K562 (cell line): ENCODE measurements at regions not wholly inside any gene's neighbourhood (a gene's known extent, or its start where the extent isn't known, plus 50 kb on each side); places are given as distances from the start of the nearest gene placed in this dataset.

ENCODE experiments used
- ATAC-seq: fragments of 200-7000 bp; cut with Tn5 transposase; 3 replicates; pipeline ENCODE4 v1.9.1; 2020; ENCODE audit warnings: moderate library complexity
- BruUV-seq: library from RNA; stranded (reverse); fragments of 400-500 nt; replicated peaks from 2 replicates; lab custom pipeline; 2021; lab: Mats Ljungman, UMichigan
- CTCF ChIA-PET: fragments of 300-600 bp; formaldehyde crosslinking; extraction: SDS; loops from one replicate; lab custom pipeline; 2021; ENCODE audit warnings: low intra/inter-chr PET ratio; lab: Yijun Ruan, JAX
- POLR2A ChIA-PET: fragments of 300-600, 350-650 bp; sonication (Branson Sonifier 250); formaldehyde crosslinking; extraction: SDS; loops from one replicate; lab custom pipeline; 2021; ENCODE audit warnings: antibody characterized with exemption, inconsistent platforms; lab: Yijun Ruan, JAX
- DNase-seq, 4 experiments: peaks; one replicate each; pipeline versions ENCODE4 v3.0.0 to v3.0.0-alpha.2; 2011 to 2018; ENCODE audit warnings: low spot score in 3 of 4, mixed read lengths in 3 of 4; ENCODE audit errors: extremely low read depth in 1 of 4
- FAIRE-seq: peaks from 2 replicates; lab custom pipeline; 2011; peaks lifted over from hg19 to GRCh38; lab: Jason Lieb, UNC
- H2AFZ ChIP-seq: 2 replicates; pipeline ENCODE4 v1.6.0; 2011; ENCODE audit warnings: low read depth, low read length, control low read depth, inconsistent platforms
- H3K27ac ChIP-seq: fragments of 200-600 bp; 3 replicates; pipeline ENCODE4 v1.8.0; 2011; ENCODE audit warnings: low read depth, mild to moderate bottlenecking, control low read depth, inconsistent platforms, low read length, moderate library complexity, mixed read lengths; ENCODE audit errors: extremely low read depth
- H3K27me3 ChIP-seq, 2 experiments: fragments of 300-600 bp in 1 of 2; 2 replicates in 1 of 2; 3 replicates in 1 of 2; pipeline versions ENCODE4 v1.6.0 to v1.8.0; 2011; ENCODE audit warnings: inconsistent platforms in 2 of 2, low read length in 2 of 2, mild to moderate bottlenecking in 1 of 2, mixed read lengths in 1 of 2, moderate library complexity in 1 of 2; ENCODE audit not compliant: control insufficient read depth in 2 of 2, insufficient read depth in 2 of 2
- H3K36me3 ChIP-seq: fragments of 300-600 bp; 3 replicates; pipeline ENCODE4 v1.8.0; 2011; ENCODE audit warnings: mild to moderate bottlenecking, low read length, inconsistent platforms; ENCODE audit not compliant: control insufficient read depth, insufficient read depth
- H3K4me1 ChIP-seq, 2 experiments: fragments of 200-600 bp in 1 of 2; replicated peaks in 1 of 2; 2 replicates in 1 of 2; 3 replicates in 1 of 2; pipeline versions ENCODE4 v1.5.1 to v1.8.0; 2011; ENCODE audit warnings: inconsistent platforms in 2 of 2, low read length in 2 of 2, mild to moderate bottlenecking in 1 of 2, mixed read lengths in 1 of 2, moderate library complexity in 1 of 2; ENCODE audit not compliant: control insufficient read depth in 2 of 2, insufficient read depth in 2 of 2
- H3K4me2 ChIP-seq: 2 replicates; pipeline ENCODE4 v1.6.1; 2011; ENCODE audit warnings: low read length, control low read depth, inconsistent platforms, mixed read lengths; ENCODE audit not compliant: insufficient read depth
- H3K4me3 ChIP-seq: fragments of 200-600 bp; sonication (generic), shearing (Covaris generic); 2 replicates; pipeline ENCODE4 v1.5.1; 2016; ENCODE audit warnings: control low read depth, inconsistent platforms
- H3K79me2 ChIP-seq: fragments of 200-600 bp; 3 replicates; pipeline ENCODE4 v1.8.0; 2011; ENCODE audit warnings: low read length, inconsistent platforms; ENCODE audit not compliant: control insufficient read depth, insufficient read depth
- H3K9ac ChIP-seq, 2 experiments: 2 replicates each; pipeline versions ENCODE4 v1.6.0 to v1.6.1; 2011; ENCODE audit warnings: low read depth in 2 of 2, low read length in 2 of 2, control low read depth in 1 of 2, inconsistent platforms in 1 of 2, mild to moderate bottlenecking in 1 of 2, mixed read lengths in 1 of 2; ENCODE audit not compliant: insufficient read depth in 1 of 2
- H3K9me1 ChIP-seq: one replicate; pipeline ENCODE4 v1.6.0; 2011; ENCODE audit warnings: inconsistent platforms, mild to moderate bottlenecking, low read length, moderate library complexity; ENCODE audit not compliant: control insufficient read depth, insufficient read depth
- H3K9me3 ChIP-seq: replicated peaks from 2 replicates; pipeline ENCODE4 v1.5.1; 2011; ENCODE audit warnings: low read depth, low read length, inconsistent platforms; ENCODE audit not compliant: control insufficient read depth, insufficient read depth
- H4K20me1 ChIP-seq: replicated peaks from 2 replicates; pipeline ENCODE4 v1.6.1; 2011; ENCODE audit warnings: low read length, inconsistent platforms, mixed read lengths; ENCODE audit not compliant: control insufficient read depth, insufficient read depth
- CBFA2T2 ChIP-seq: fragments of 450-650 bp; conservative IDR thresholded peaks from 2 replicates; pipeline ENCODE4 v1.6.1; 2017; ENCODE audit warnings: mild to moderate bottlenecking
- CEBPZ ChIP-seq: fragments of 150-350 bp; IDR thresholded peaks from 2 replicates; pipeline ENCODE4 v1.6.1; 2014; ENCODE audit warnings: low read depth, mild to moderate bottlenecking, low read length, borderline replicate concordance
- DMBX1 ChIP-seq: fragments of 250-450 bp; sonication (Bioruptor Pico); IDR thresholded peaks from 2 replicates; pipeline ENCODE4 v1.8.0; 2022; ENCODE audit warnings: inconsistent platforms, mild to moderate bottlenecking, moderate library complexity, borderline replicate concordance
- MCM3 ChIP-seq: fragments of 450-650 bp; IDR thresholded peaks from 2 replicates; pipeline ENCODE4 v1.6.1; 2016
- NONO ChIP-seq, 2 experiments: fragments of 200-400 bp in 1 of 2; fragments of 450-650 bp in 1 of 2; formaldehyde crosslinking in 1 of 2; IDR thresholded peaks; 2 replicates each; pipeline ENCODE4 v1.6.1; 2017; ENCODE audit warnings: low read depth in 2 of 2, mild to moderate bottlenecking in 2 of 2, moderate library complexity in 2 of 2, low read length in 1 of 2
- PRPF4 ChIP-seq: fragments of 200-400 bp; formaldehyde crosslinking; IDR thresholded peaks from one replicate; pipeline ENCODE4 v1.6.1; 2017; ENCODE audit warnings: low read length, low read depth, mild to moderate bottlenecking; ENCODE audit not compliant: insufficient read depth, poor library complexity, severe bottlenecking
- SRSF1 ChIP-seq: fragments of 200-400 bp; formaldehyde crosslinking; IDR thresholded peaks from 2 replicates; pipeline ENCODE4 v1.6.1; 2017; ENCODE audit warnings: mild to moderate bottlenecking, low read depth, low read length, moderate library complexity
- STAT5A ChIP-seq: IDR thresholded peaks from 2 replicates; pipeline ENCODE4 v1.6.1; 2012; ENCODE audit warnings: low read length, inconsistent platforms, borderline replicate concordance
- TAF9B ChIP-seq: fragments of 450-650 bp; IDR thresholded peaks from 2 replicates; pipeline ENCODE4 v1.6.1; 2018; ENCODE audit warnings: mild to moderate bottlenecking; ENCODE audit not compliant: partially characterized antibody
- ZKSCAN1 ChIP-seq: fragments of 150-350 bp; IDR thresholded peaks from 2 replicates; pipeline ENCODE4 v1.6.1; 2016; ENCODE audit warnings: low read depth, low read length
- ZNF584 ChIP-seq: fragments of 200-800 bp; sonication (Bioruptor generic); IDR thresholded peaks from 2 replicates; pipeline ENCODE4 v1.6.1; 2016; ENCODE audit warnings: low read depth, mild to moderate bottlenecking, missing genetic modification characterization, missing compliant biosample characterization
- ZNF717 ChIP-seq: fragments of 250-450 bp; sonication (Bioruptor Pico); IDR thresholded peaks from 2 replicates; pipeline ENCODE4 v1.5.0; 2021
- ZNF79 ChIP-seq: fragments of 250-450 bp; sonication (Bioruptor Pico); IDR thresholded peaks from 2 replicates; pipeline ENCODE4 v1.4.0; 2020; ENCODE audit warnings: low read depth, mild to moderate bottlenecking, moderate library complexity
- WGBS: fragments of 100-300 bp; shearing (Covaris generic); methylation state at CpG from one replicate; pipeline ENCODE4 v1.1.6; 2016; ENCODE audit warnings: low coverage, mixed read lengths; ENCODE audit not compliant: insufficient coverage; ENCODE audit errors: missing lambda C conversion rate; 5-methylcytosine and 5-hydroxymethylcytosine counted together
- in situ Hi-C: fragments of 300-500 bp; cut with MboI; formaldehyde crosslinking; loops from 4 replicates; pipeline ENCODE4 v1.15.0; 2018; ENCODE audit warnings: inconsistent platforms, mixed read lengths
- intact Hi-C: fragments of 100-400 bp; cut with micrococcal nuclease; formaldehyde crosslinking; loops from 2 replicates; pipeline ENCODE4 v1.14.2; 2022

GRCh38 chr3:86787091-86787490 lies 203.9 kb downstream of the VGLL3 start:
- no peaks in the 10 kb centered on the region for H4K20me1 ChIP-seq
- FAIRE-seq (no peak), ATAC-seq (no peak), DNase-seq (no peak)
- H3K27me3 ChIP-seq = no peaks in the 10 kb centered on the region
- no peaks in the 10 kb centered on the region for H3K4me1 ChIP-seq
- intact Hi-C loops = no loop called here
- no peaks in the 10 kb centered on the region for H3K9me3 ChIP-seq
- no peaks in the 10 kb centered on the region for H3K9me1 ChIP-seq
- no peaks in the 10 kb centered on the region for H3K36me3 ChIP-seq
- CTCF ChIA-PET = no interaction called here
- TF ChIP-seq ZNF717 (CRISPR knock-in tag) = no peak
- no peak for TF ChIP-seq MCM3
- TF ChIP-seq TAF9B = no peak
- TF ChIP-seq SRSF1 = no peak
- TF ChIP-seq CBFA2T2 = no peak
- TF ChIP-seq, all 486 proteins: peak for 0
- POLR2A ChIA-PET = no interaction called here
- H3K79me2 ChIP-seq = no peaks in the 10 kb centered on the region
- in situ Hi-C loops = no loop called here
- no peak overlapping the region for H3K27ac ChIP-seq
- no peak overlapping the region for H3K4me2 ChIP-seq
- BruUV-seq = no TSS peak
- no peak overlapping the region for H3K9ac ChIP-seq
- no peak overlapping the region for H2AFZ ChIP-seq
- no peak overlapping the region for H3K4me3 ChIP-seq
- 0% methylated on average over 2 of the region's 2 CpGs for WGBS

DNA sequence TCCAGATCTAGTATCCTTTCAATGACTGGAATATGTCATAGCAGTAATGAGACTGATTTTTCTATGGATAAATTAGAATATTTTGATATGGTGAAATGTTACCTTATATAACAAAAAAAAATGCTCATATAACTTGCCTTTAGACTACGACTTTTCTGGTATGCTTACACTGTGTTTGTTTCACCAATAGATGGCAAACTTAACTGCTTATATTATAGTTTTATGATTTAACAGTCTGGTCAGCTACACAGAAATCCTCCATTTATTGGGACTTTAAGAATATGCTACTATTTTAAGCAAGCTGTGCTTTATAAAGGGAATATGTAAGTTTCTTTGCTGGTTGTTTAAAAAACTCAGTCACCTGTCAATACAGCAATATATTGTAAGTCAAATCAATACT lies 205.6 kb downstream of the VGLL3 start:
- no peak for DNase-seq
- no peaks in the 10 kb centered on the region for H3K9me1 ChIP-seq
- no peak for TF ChIP-seq STAT5A
- no peak for TF ChIP-seq CEBPZ
- no peak for TF ChIP-seq DMBX1 (CRISPR knock-in tag)
- no peak for TF ChIP-seq NONO (IDR thresholded peaks at IDR 0.05; ENCODE audit: low read depth in 2 of 2, low read length in 1 of 2)
- TF ChIP-seq ZNF584 (CRISPR knock-in tag) = no peak
- no peak for TF ChIP-seq ZKSCAN1
- TF ChIP-seq PRPF4 = no peak
- TF ChIP-seq ZNF79 = no peak

More for the DNA sequence above, 205.6 kb downstream of the VGLL3 start:
- Histone ChIP-seq H3K9me3 (no peaks in the 10 kb centered on the region), H4K20me1 (no peaks in the 10 kb centered on the region), H2AFZ (no peak overlapping the region), H3K4me1 (no peaks in the 10 kb centered on the region), H3K4me2 (no peak overlapping the region), H3K27me3 (no peaks in the 10 kb centered on the region), H3K27ac (no peak overlapping the region), H3K36me3 (no peaks in the 10 kb centered on the region), H3K79me2 (no peaks in the 10 kb centered on the region), H3K4me3 (no peak overlapping the region), H3K9ac (no peak overlapping the region)
- FAIRE-seq (no peak), ATAC-seq (no peak)
- WGBS = 0% methylated on average over 1 of the region's 1 CpG
- intact Hi-C loops (no loop called here), in situ Hi-C loops (no loop called here)
- BruUV-seq = no TSS peak
- ChIA-PET CTCF (no interaction called here), POLR2A (no interaction called here)
